WI38 (cell line): ENCODE measurements at regions not wholly inside any gene's neighbourhood (a gene's known extent, or its start where the extent isn't known, plus 50 kb on each side); places are given as distances from the start of the nearest gene placed in this dataset.

ENCODE experiments used
- H3K4me3 ChIP-seq: 2 replicates; pipeline ENCODE4 v1.5.1; 2011; ENCODE audit warnings: low read depth, mild to moderate bottlenecking, control low read depth, low read length
- CTCF ChIP-seq: IDR thresholded peaks from 2 replicates; pipeline ENCODE4 v1.5.1; 2012; ENCODE audit warnings: low read depth, mild to moderate bottlenecking, control low read depth, low read length

DNA sequence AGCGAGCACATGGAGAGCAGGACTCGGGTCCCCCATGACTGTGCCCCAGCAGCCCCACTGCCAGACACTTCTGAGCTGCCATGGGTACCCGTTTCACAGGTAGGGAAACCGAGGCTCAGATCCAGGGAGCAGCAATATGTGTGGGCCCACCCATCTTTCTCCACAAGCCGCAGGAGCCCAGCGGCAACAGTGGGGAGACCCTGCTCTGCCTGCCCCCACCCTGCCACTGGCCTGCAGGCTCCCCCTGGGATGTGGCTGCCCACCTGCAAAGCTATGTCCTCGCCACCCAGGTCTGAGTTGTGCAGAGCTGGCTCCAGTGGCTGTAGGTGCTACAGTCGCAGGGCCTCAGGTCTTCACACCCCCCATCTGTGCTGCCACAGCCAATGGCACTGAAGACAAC, 50.6 kb upstream of the C1QTNF9B start:
- TF ChIP-seq CTCF = no peak
- H3K4me3 ChIP-seq = no peak overlapping the region

GRCh38 chr13:23949200-23949599, 51.9 kb upstream of the C1QTNF9B start:
- no peak overlapping the region for H3K4me3 ChIP-seq
- no peak for TF ChIP-seq CTCF

- no peak for TF ChIP-seq CTCF
- H3K4me3 ChIP-seq = no peak overlapping the region
These were observed 52.4 kb upstream of the C1QTNF9B start for GRCh38 chr13:23949736-23950135.

GRCh38 chr13:23950736-23951510, 53.6 kb upstream of the C1QTNF9B start:
- TF ChIP-seq CTCF = no peak
- no peak overlapping the region for H3K4me3 ChIP-seq

- no peak for TF ChIP-seq CTCF
These were observed 55.5 kb upstream of the C1QTNF9B start for GRCh38 chr13:23952796-23953195.

DNA sequence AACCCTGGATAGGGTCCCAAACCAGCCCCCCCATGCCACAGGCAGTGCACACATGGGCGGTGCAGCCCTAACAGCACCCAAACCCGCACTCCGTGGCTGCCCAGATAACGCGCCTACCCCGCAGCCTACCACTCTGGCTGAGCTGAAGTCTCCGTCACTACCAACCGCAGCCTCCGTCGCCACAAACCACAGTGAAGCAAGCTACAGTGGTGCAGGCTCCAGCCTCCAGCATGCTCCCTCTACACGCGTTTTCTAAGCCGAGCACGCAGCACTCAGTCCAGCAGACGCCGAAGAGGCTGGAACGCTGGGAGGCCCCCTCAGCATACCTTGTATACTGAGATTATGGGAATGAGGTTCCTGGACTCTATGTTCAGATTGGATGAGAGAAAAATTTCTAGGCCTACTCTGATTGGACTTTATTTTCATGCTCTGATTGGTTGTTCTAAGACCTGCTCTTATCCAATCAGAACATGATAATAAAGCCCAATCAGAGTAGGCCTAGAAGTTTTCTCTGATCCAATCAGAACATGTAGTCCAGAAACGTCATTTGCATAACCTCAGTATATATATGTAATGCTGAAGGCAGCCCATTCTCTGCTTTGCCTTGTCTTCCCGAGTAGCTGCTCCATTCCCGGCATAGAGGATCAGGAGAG, 56.7 kb upstream of the C1QTNF9B start:
- no peak for TF ChIP-seq CTCF
- no peak overlapping the region for H3K4me3 ChIP-seq

More at GRCh38 chr13:23952796-23953195, 55.5 kb upstream of the C1QTNF9B start:
- H3K4me3 ChIP-seq = no peak overlapping the region

DNA sequence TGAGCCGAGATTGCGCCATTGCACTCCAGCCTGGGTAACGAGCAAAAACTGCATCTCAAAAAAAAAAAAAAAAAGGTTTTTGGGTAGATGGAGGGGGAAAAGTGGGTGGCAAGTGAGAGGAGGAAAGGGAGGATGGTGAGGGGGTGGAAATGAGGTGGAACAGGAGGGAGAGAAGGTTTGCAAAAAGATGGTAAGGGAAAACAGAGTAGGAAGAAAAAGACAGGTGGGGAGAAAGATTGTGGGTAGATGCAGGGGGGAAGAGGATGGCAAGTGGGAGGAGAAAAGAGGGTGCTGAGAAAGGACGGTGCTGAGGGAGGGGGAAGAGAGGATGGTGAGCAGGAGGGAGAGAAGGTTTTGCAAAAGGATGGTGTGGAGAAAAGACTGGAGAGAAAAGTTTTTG, 57.8 kb upstream of the C1QTNF9B start:
- no peak for TF ChIP-seq CTCF
- no peak overlapping the region for H3K4me3 ChIP-seq
